HG03432 (cell line): ENCODE measurements at regions not wholly inside any gene's neighbourhood (a gene's known extent, or its start where the extent isn't known, plus 50 kb on each side); places are given as distances from the start of the nearest gene placed in this dataset.
"Not testable (repeated sequence)": the region's sequence is repeated elsewhere in the genome, so short reads cannot be mapped to it uniquely, and the experiment has no call there.

Experiments used
- ATAC-seq: cut with Tn5 transposase; IDR thresholded peaks from one replicate; pipeline ENCODE4 v1.9.1; 2021; ENCODE audit warnings: mild to moderate bottlenecking, moderate library complexity; ENCODE audit not compliant: unreplicated experiment

GRCh38 chr13:87295636-87296035 is 375.5 kb upstream of the SLITRK5 start:
- ATAC-seq = no peak

- ATAC-seq = no peak
Measured at GRCh38 chr13:87302034-87302433, 369.1 kb upstream of the SLITRK5 start.

- no peak for ATAC-seq
Measured at GRCh38 chr13:87302931-87303330, 368.2 kb upstream of the SLITRK5 start.

- ATAC-seq = peak; percentile 72
Measured at GRCh38 chr13:87311165-87311564, 360.0 kb upstream of the SLITRK5 start.

- ATAC-seq = no peak
Measured at GRCh38 chr13:87314822-87315221, 356.3 kb upstream of the SLITRK5 start.

GRCh38 chr13:87322386-87322785 is 348.8 kb upstream of the SLITRK5 start:
- no peak for ATAC-seq

GRCh38 chr13:87324558-87324957 is 346.6 kb upstream of the SLITRK5 start:
- ATAC-seq = no peak

- no peak for ATAC-seq
Measured at GRCh38 chr13:87331178-87331577, 340.0 kb upstream of the SLITRK5 start.

GRCh38 chr13:87333599-87333998 is 337.6 kb upstream of the SLITRK5 start:
- no peak for ATAC-seq

GRCh38 chr13:87334176-87334575 is 337.0 kb upstream of the SLITRK5 start:
- ATAC-seq = no peak

- not testable (repeated sequence) for ATAC-seq
Measured at GRCh38 chr13:87336346-87336889, 334.8 kb upstream of the SLITRK5 start.

GRCh38 chr13:87344176-87344575 is 327.0 kb upstream of the SLITRK5 start:
- ATAC-seq = no peak

- ATAC-seq = no peak
Measured at GRCh38 chr13:87355451-87355850, 315.7 kb upstream of the SLITRK5 start.

GRCh38 chr13:87356314-87356713 is 314.9 kb upstream of the SLITRK5 start:
- ATAC-seq = no peak

GRCh38 chr13:87358319-87358718 is 312.9 kb upstream of the SLITRK5 start:
- ATAC-seq = no peak

GRCh38 chr13:87361216-87361615 is 310.0 kb upstream of the SLITRK5 start:
- no peak for ATAC-seq

- ATAC-seq = no peak
Measured at GRCh38 chr13:87368639-87369038, 302.5 kb upstream of the SLITRK5 start.

GRCh38 chr13:87376081-87376480 is 295.1 kb upstream of the SLITRK5 start:
- ATAC-seq = no peak

- no peak for ATAC-seq
Measured at GRCh38 chr13:87384099-87384498, 287.1 kb upstream of the SLITRK5 start.

- no peak for ATAC-seq
Measured at GRCh38 chr13:87393358-87393757, 277.8 kb upstream of the SLITRK5 start.

- no peak for ATAC-seq
Measured at GRCh38 chr13:87398047-87398446, 273.1 kb upstream of the SLITRK5 start.

- ATAC-seq = no peak
Measured at GRCh38 chr13:87403748-87404432, 267.3 kb upstream of the SLITRK5 start.

GRCh38 chr13:87426742-87427141 is 244.4 kb upstream of the SLITRK5 start:
- no peak for ATAC-seq
